HG03135 (cell line): ENCODE measurements at regions not wholly inside any gene's neighbourhood (a gene's known extent, or its start where the extent isn't known, plus 50 kb on each side); places are given as distances from the start of the nearest gene placed in this dataset.
"Not testable (repeated sequence)": the region's sequence is repeated elsewhere in the genome, so short reads cannot be mapped to it uniquely, and the experiment has no call there.

Experiments used
- ATAC-seq: cut with Tn5 transposase; IDR thresholded peaks from one replicate; pipeline ENCODE4 v1.9.1; 2021; ENCODE audit warnings: mild to moderate bottlenecking, moderate library complexity; ENCODE audit not compliant: unreplicated experiment

DNA sequence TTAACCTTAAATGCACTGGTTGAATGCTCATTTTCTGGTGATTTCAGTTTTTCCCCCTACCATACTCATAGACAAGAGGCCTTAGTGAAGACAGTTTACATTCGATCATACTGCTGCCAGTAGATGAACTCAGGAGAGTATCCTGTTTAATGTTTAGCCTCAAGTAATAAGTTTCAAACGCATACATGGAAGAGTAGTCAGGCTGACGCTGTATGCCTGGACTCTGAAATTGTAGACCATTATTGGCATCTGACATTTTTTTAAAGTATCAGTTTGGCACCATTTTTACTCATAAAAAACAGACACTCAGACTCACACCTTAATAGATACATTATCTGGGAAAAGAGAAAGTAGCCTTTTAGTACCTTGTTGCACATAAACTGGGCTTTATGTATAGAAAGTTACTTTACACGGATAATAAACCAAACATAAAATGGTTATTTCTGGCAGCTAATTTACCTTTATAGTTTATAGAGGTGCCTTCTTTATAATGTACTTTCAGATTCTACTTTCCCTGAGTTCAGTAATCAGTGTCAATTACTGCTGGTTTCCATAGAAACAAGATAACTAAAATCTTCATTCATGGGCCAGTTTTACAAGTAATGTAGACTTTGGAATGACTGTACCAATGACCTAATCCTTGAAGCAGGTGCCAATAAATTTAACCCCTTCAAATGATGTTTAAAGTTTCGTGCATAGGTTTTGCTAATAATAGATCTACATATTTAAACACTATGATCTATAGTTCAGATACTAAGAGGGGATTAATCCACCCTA, 183.8 kb upstream of the ITGA1 start:
- ATAC-seq = no peak

DNA sequence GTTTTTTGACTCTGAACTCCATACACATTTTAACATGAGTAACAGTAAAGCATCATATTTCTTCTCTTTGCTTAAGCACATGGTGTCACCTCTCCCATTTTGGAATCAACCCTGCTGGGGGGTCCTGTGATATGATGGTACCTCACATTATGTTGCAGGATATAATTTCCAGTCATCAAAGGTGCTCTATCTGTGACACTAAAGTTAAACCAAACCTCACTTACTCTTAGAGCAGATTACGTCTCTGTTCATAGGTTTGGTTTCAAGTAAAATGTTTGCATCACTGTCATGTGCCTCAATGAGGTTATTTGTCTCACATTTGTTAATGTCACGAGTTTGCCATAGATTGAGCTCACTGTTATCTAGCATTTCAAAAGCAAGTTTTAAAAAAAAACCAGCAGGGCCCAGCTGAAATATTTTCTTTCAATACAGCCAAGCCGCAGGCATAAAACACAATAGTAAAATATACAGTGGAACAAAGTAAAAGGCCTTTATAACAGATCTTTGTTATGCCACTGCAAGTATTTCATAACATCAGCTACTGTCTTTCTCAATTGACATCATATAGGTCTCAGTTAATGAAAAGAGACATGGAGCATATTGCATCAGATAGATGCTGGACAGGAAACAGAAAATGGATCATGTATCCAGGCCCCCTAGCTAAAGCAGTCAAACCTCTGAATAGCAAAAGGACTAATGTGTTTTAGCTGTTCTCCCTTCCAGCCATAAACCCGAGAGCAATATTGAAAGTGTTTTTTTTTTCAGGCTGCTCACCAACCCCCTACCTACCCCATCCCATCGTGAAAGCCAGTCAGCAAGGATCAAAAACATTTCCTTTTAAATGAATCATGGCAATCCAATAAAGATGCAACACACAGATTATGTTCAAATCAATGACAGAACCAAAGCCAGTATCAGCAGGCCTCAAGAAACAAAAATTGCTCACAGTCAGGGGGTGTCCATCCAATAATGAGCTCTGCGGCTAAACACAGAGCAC, 182.1 kb upstream of the ITGA1 start:
- no peak for ATAC-seq

DNA sequence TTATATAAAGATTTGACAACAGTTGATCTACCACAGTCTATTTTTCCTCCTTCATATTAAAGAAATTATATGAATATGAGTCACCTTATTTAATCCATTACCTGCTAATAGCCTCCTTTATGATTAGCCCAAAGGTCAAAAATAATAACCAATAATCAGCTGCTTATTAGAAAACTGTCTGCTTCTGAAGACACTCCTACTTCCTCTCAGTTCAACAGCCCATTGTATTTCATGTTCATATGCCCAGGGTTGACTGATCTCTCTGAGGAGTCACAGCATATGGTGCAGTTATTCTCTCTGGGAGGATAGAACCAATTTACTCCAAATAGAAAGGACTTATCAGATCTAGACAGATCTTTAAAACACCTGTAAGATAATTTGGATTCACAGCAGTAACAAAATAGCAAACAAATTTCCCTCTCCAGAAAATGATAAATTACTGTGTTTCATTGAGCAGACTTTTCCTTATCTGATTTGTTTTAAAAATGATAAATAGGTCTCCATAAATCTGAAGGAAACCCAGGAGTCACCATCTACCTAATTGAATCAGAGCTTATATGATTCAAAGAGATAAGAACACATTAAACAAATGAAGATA, 180.4 kb upstream of the ITGA1 start:
- ATAC-seq = no peak

DNA sequence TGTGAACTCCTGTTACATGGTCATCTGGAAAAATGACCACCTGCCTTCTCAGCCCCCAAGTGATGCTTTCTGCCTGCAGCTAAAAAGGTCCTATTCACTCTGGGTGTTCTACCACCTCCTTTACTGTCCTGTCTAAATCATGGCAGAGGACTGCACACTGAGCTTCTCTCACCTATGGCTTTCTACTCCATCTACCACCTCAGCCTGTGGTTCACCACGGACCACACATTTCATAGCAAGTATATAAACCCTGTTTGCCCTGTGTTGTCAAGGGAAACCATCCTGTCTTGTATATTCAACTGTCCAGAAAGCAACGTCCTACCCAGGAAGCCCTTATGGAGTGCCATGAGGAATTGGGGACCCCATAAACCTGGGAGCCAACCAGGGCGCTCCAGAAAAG, 167.4 kb upstream of the ITGA1 start:
- no peak for ATAC-seq

DNA sequence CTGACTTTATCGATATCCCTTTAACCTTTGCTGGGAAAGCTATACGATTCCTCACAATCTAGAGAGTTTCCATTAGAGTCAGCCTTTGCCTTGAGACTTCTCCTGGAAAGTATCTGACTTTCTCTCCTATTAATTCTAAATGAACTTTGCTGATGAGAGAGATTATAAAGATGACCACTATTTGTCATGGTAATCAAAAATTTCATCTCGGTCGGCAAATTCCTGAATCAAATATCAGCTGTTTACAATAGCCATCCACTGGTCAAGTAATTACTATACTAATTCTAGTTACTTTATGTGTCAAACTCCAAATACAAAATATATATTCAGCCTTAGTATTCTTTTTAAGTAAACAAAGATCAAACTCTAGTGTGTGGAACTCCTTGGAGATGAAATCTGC, 164.4 kb upstream of the ITGA1 start:
- ATAC-seq = no peak

DNA sequence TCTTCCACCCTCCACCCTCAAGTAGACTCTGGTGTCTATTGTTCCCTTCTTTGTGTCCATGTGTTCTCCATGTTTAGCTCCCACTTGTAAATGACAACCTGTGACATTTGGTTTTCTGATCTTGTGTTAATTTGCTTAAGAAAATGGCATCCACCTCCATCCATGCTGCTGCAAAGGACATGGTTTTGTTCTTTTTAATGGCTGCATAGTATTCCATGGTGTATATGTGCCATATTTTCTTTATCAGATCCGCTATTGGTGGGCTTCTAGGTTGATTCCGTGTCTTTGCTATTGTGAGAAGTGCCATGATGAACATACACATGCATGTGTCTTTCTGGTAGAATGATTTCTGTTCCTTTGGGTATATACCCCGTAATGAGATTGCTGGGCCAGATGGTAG, 163.4 kb upstream of the ITGA1 start:
- ATAC-seq = no peak

DNA sequence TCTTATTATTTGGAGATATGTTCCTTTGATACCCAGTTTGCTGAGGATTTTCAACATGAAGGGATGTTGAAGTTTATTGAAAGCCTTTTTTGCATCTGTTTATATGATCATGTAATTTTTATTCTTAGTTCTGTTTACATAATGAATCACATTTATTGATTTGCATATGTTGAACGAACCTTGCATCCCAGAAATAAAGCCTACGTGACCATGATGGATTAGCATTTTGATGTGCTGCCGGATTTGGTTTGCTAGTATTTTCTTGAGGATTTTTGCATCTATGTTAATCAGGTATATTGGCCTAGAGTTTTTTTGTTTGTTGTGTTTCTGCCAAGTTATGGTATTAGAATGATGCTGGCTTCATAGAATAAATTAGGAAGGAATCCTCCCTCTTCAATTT, 161.4 kb upstream of the ITGA1 start:
- ATAC-seq = no peak

DNA sequence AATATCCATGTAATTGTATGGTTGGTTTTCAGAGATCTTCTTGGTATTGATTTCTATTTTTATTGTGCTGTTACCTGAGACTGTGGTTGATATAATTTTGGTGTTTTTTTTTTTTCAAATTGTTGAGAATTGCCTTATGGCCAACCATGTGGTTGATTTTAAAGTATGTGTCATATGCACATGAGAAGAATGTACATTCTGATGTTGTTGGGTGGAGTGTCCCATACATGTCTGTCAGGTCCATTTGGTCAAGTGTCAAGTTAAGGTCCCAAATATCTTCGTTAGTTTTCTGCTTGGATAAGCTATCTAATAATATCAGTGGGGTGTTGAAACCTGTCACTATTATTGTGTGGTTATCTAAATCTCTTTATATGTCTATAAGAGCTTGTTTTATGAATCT, 160.0 kb upstream of the ITGA1 start:
- ATAC-seq = no peak

DNA sequence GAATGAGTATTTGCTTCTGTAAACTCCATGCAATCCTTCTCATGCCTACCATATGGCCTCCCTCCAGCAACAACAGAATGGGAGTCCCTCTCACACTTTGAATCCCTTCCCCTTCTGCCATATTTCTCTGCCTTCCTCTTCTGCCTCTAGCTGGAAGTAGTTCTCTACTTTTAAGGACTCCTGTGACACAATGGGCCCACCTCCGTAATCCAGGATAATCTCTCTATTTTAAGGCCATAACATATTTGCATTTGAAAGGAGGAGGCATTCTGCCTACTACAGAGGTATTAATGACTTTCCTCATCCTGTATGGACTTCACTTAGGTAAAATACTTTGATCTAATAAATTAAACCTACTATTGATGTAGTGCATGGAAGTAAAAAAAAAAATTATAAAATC, 155.4 kb upstream of the ITGA1 start:
- ATAC-seq = no peak

DNA sequence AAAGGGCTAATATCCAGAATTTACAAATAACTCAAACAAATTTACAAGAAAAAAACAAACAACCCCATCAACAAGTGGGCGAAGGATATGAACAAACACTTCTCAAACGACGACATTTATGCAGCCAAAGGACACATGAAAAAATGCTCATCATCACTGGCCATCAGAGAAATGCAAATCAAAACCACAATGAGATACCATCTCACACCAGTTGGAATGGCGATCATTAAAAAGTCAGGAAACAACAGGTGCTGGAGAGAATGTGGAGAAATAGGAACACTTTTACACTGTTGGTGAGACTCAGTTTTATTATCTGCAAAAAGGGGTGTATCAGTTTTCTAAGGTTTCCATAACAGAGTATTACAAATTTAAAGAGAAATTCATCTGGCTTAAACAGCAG, 153.5 kb upstream of the ITGA1 start:
- ATAC-seq = not testable (repeated sequence)

DNA sequence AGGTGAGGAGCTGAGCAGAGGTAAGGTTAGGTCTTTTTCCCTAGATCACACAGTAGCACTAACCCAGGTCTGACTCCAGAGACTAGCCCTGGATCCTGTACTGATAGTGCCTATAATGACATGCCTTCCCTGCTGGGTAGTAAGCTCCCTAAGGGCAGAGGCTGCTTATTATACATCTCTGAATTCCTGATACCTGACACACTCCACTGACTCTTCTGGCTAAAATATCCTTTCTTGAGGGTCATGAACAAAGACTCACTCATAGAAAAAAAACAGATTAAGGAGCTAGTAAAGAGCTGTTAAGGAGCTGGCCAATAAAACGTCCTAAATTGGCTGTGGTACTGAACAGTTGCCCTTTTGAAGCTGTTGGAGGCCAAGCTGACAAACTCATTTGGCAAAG, 149.0 kb upstream of the ITGA1 start:
- no peak for ATAC-seq

DNA sequence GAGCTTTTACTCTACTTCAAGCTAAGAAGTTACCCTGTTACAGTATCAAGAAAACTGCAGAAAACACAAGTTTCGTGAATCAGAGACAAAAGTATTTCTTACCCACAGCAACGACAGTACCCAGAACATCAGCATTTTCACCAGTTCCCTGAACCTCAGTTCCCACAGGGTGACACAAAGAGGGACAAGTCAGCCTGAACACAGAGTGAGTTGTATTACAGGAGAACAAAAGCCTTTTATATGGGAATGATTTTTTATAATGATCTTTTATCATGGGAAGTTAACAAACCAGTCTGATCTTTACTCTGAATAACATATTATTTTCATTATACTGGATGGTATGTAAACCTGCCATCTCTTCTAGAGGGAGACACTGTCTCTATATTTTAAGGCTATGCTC, 139.0 kb upstream of the ITGA1 start:
- ATAC-seq = no peak

DNA sequence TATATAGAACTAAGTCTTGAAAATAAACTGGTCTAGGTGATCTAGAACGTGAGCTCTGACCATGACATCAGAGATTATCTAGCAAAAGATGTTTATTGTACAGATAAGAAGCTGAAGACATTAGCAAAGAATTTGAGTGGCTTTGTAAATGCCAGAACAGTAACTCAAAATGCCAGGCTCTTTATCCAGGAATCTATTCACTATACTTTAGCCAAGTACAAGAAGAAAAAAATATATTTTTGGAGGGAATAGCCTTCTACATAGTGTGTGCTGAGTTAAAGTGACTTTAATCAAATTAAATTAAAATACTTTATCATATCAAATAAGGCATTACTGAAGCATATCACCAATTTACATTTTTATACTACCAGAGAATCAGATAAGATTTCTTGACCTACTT, 132.6 kb upstream of the ITGA1 start:
- no peak for ATAC-seq

DNA sequence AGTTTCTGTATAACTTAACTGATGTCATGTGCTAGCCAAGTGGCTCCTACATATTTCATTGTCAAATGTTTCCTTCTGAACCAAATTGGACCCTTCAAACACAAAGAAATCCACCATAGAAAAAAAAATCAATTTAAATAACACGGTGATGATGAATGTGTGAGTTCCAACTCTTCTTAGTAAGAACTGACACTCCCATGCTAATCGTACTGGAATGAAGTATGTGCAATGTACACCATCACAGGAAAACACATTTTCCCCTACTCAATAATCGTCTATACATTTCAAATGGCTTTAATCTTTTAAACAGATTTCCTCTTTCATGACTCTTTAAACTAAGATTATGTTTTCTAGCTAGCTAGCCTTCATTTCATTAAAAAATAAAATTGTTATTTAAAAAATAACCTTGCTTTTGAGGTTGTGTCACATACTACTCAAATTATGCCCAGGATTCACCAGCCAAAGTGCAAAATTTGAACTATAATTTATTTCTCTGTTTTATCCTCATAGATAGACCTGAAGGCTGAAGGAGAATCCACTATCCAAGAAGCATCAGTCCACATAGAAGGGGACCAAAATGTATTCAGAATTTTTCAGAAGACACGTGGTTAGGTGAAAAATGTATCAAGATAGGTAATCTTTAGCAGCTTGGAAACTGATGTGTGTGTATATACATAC, 131.0 kb upstream of the ITGA1 start:
- no peak for ATAC-seq

DNA sequence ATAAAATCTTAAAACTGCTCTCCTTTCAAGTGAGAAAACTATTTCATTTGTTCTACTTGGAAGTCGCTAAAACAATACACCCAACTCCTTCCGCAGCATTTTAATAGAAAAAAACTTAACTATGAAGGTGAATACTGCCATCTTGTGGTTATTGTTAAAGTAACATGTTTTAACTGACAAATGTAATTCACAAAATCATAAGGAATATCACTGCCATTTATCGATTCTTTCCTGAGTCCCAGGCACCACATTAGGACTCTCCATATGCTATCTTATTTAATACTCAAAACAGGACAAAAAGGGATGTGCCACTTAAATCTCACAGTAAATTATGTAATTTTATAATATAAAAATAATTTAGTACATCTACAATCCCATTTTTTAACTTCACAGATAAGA, 130.5 kb upstream of the ITGA1 start:
- ATAC-seq = no peak

DNA sequence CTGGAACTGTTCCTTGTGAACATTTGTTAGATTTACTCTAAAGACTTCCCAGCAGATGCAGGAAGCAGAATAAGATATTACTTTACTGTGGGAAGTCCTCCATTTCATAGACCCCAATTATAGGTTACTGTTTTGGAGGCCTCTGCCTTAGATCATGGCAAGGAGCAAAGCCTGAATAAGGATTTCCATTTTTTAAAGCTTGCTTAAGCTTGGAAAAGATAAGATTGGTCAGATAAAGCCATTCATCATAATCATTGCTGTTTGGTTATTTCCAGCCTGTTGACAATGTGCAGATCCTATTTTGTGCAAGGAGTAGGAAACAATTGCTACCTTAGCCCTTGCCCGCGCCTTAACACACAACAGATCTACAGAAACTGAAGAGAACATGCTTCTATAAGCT, 129.5 kb upstream of the ITGA1 start:
- ATAC-seq = no peak

DNA sequence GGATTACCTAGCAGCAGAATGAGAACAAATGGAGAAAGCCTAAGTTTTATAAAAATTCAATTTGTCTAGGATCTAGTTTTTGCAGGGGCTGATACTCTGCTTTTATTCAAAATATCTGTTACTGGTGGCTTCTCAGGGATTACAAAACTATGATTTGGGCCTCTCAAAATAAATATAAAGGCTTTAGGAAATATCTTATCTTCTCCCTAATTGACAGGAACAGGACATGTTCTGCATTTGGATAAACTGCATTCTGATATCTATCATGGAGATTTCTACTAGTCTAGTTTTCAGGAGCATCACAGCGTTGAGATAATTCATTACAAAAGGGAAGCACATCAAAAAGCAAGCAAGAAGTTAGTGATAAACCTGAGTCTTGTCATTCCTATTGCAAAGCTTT, 127.1 kb upstream of the ITGA1 start:
- no peak for ATAC-seq

DNA sequence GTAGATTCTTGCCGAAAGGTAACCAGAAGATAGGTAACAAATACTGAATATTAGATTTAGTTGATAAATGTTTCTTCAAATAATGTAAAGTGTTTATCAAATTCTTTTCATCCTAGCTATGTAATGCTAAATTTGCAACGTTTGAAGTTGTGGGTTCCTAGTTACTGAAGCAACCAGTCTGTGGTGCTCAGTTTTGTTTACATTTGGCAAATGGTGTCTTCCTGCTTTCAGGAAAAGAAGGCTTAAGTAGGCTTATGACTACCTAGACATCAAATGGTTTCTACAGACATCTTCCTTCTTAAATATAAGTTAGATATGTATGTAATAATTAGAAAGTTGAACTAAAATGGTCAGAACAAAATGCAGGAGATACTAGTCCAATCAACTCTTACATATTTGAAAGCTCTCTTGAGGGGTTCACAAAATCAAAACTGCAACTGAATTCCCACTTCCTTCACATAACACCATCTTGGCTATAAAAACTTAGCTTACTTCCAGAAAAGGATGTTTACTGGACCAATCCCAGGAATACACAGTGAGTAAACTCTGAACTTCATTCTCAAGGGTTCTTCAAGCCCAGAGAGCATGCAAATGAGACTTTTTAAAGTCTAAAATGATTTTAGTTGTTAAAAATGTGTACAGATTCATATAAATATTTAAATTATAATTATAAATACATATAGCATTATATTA, 125.7 kb upstream of the ITGA1 start:
- no peak for ATAC-seq

DNA sequence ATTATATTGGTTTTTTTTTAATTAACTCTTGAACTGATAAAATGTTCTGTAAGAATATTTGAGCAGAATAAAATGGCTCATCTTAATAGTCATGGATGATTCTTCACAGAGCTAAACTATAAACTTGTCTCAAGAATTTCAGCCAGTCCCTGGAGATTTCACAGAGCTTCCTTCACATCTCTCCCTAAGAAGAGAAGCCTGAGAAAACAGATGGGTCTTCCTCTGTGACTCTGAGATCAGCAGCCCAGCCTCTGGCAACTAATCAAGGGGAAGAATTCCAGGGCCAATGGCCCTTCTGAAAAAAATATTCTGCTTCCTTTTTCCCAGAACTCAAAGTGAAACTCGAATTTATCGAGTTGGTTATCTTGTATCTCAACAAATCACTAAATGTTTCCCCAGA, 122.2 kb upstream of the ITGA1 start:
- no peak for ATAC-seq

DNA sequence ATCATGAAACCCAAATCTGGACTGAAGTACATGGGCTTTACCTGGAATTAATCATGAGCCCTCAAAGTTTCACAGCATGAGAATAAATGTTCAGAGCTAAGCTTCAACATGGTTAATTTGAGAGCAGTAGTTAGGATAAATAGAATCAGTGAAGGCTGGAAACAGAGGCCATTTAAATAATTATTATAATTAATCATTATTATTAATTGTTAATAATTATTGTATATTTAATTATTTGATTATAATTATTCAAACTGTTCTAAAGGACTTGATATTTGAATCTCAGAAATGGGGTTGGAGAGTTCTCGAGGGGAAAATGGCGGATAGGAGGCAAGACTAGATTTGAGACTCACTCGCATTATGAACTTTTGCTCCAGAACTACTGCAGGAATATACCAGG, 119.6 kb upstream of the ITGA1 start:
- ATAC-seq = no peak
